NCI-H2227 (cell line): ENCODE measurements at regions not wholly inside any gene's neighbourhood (a gene's known extent, or its start where the extent isn't known, plus 50 kb on each side); places are given as distances from the start of the nearest gene placed in this dataset.
A peak's percentile ranks its signal among the peaks of the same experiment; 100 is the strongest.
"Not testable (repeated sequence)": the region's sequence is repeated elsewhere in the genome, so short reads cannot be mapped to it uniquely, and the experiment has no call there.

ENCODE experiments used
- DNase-seq: peaks from one replicate; lab custom pipeline; 2025; ENCODE audit not compliant: unreplicated experiment; lab: John Stamatoyannopoulos, UW

- DNase-seq: not testable (repeated sequence)
Observed at GRCh38 chr6:44017307-44017706, 109.9 kb downstream of the MRPL14 start.

GRCh38 chr6:44016131-44016870, 111.0 kb downstream of the MRPL14 start:
- no peak for DNase-seq

GRCh38 chr6:44012078-44012493, 115.2 kb downstream of the MRPL14 start:
- DNase-seq: no peak

GRCh38 chr6:44011350-44011920, 115.8 kb downstream of the MRPL14 start:
- DNase-seq: no peak

GRCh38 chr6:44010411-44011349, 116.6 kb downstream of the MRPL14 start:
- peak; percentile 16 for DNase-seq

GRCh38 chr6:44009425-44010321, 117.6 kb downstream of the MRPL14 start:
- DNase-seq: no peak

- DNase-seq: no peak
Observed at GRCh38 chr6:44008821-44009370, 118.4 kb downstream of the MRPL14 start.

GRCh38 chr6:44007818-44008621, 119.2 kb downstream of the MRPL14 start:
- DNase-seq: no peak

- DNase-seq: no peak
Observed at GRCh38 chr6:44006872-44007303, 120.4 kb downstream of the MRPL14 start.

GRCh38 chr6:44006123-44006871, 121.0 kb downstream of the MRPL14 start:
- DNase-seq: no peak

- no peak for DNase-seq
Observed at GRCh38 chr6:44005507-44005903, 121.7 kb downstream of the MRPL14 start.

GRCh38 chr6:44004625-44005506, 122.4 kb downstream of the MRPL14 start:
- DNase-seq: no peak

- DNase-seq: no peak
Observed at GRCh38 chr6:44004136-44004535, 123.1 kb downstream of the MRPL14 start.

GRCh38 chr6:44003345-44004061, 123.7 kb downstream of the MRPL14 start:
- DNase-seq: peak; percentile 39

GRCh38 chr6:44002593-44003344, 124.5 kb downstream of the MRPL14 start:
- DNase-seq: peak; percentile 72

GRCh38 chr6:44002067-44002592, 125.1 kb downstream of the MRPL14 start:
- no peak for DNase-seq
